Endodermal cell (in vitro differentiated cells): ENCODE measurements at regions not wholly inside any gene's neighbourhood (a gene's known extent, or its start where the extent isn't known, plus 50 kb on each side); places are given as distances from the start of the nearest gene placed in this dataset.

Source experiments
- DNase-seq: peaks from one replicate; pipeline ENCODE4 v3.0.0-alpha.2; 2017
- H3K27ac ChIP-seq: 2 replicates; pipeline ENCODE4 v1.5.1; 2013; ENCODE audit warnings: mild to moderate bottlenecking, low read depth, low read length, moderate library complexity
- H3K27me3 ChIP-seq: 2 replicates; pipeline ENCODE4 v1.6.1; 2013; ENCODE audit warnings: mild to moderate bottlenecking, low read length, moderate library complexity; ENCODE audit not compliant: insufficient read depth, control insufficient read depth, poor library complexity, severe bottlenecking
- H3K36me3 ChIP-seq: 2 replicates; pipeline ENCODE4 v1.7.0; 2013; ENCODE audit warnings: mild to moderate bottlenecking, low read length, moderate library complexity; ENCODE audit not compliant: control insufficient read depth, insufficient read depth
- H3K4me1 ChIP-seq: one replicate; pipeline ENCODE4 v1.7.0; 2013; ENCODE audit warnings: low read length; ENCODE audit not compliant: control insufficient read depth, insufficient read depth
- H3K4me3 ChIP-seq: 2 replicates; pipeline ENCODE4 v1.5.1; 2013; ENCODE audit warnings: mild to moderate bottlenecking, low read length, moderate library complexity
- H3K9ac ChIP-seq: 2 replicates; pipeline ENCODE4 v1.6.1; 2013; ENCODE audit warnings: mild to moderate bottlenecking, low read length, moderate library complexity; ENCODE audit not compliant: poor library complexity, severe bottlenecking; ENCODE audit errors: extremely low read depth
- H3K9me3 ChIP-seq: 2 replicates; pipeline ENCODE4 v1.6.1; 2013; ENCODE audit warnings: mild to moderate bottlenecking, low read length, moderate library complexity; ENCODE audit not compliant: control insufficient read depth
- H3K27ac Mint-ChIP-seq: 2 replicates; pipeline ENCODE4 v1.8.0; 2020; ENCODE audit warnings: mixed read lengths
- H3K27me3 Mint-ChIP-seq: 2 replicates; pipeline ENCODE4 v1.8.0; 2021; ENCODE audit warnings: mild to moderate bottlenecking, mixed read lengths; ENCODE audit not compliant: insufficient read depth
- H3K36me3 Mint-ChIP-seq: 2 replicates; pipeline ENCODE4 v1.8.0; 2020; ENCODE audit warnings: low read depth, mixed read lengths
- H3K4me1 Mint-ChIP-seq: 2 replicates; pipeline ENCODE4 v1.8.0; 2020; ENCODE audit warnings: mixed read lengths
- H3K4me3 Mint-ChIP-seq: 2 replicates; pipeline ENCODE4 v1.8.0; 2020; ENCODE audit warnings: mild to moderate bottlenecking, moderate library complexity, mixed read lengths
- H3K9me3 Mint-ChIP-seq: 2 replicates; pipeline ENCODE4 v1.8.0; 2020; ENCODE audit warnings: mild to moderate bottlenecking, mixed read lengths
- WGBS, 2 experiments: methylation state at CpG; one replicate each; pipeline versions ENCODE4 v1.1.5 to v1.1.7; 2013; ENCODE audit warnings: missing lambda C conversion rate in 2 of 2, mixed read lengths in 1 of 2; ENCODE audit not compliant: insufficient coverage in 1 of 2, insufficient read length in 1 of 2; 5-methylcytosine and 5-hydroxymethylcytosine counted together
- TF ChIP-seq, protein P1 (sequence below): fragments of 200-600 bp; sonication (generic); conservative IDR thresholded peaks from 2 replicates; pipeline ENCODE4 v1.5.0; 2021; ENCODE audit warnings: antibody characterized with exemption, mild to moderate bottlenecking

DNA sequence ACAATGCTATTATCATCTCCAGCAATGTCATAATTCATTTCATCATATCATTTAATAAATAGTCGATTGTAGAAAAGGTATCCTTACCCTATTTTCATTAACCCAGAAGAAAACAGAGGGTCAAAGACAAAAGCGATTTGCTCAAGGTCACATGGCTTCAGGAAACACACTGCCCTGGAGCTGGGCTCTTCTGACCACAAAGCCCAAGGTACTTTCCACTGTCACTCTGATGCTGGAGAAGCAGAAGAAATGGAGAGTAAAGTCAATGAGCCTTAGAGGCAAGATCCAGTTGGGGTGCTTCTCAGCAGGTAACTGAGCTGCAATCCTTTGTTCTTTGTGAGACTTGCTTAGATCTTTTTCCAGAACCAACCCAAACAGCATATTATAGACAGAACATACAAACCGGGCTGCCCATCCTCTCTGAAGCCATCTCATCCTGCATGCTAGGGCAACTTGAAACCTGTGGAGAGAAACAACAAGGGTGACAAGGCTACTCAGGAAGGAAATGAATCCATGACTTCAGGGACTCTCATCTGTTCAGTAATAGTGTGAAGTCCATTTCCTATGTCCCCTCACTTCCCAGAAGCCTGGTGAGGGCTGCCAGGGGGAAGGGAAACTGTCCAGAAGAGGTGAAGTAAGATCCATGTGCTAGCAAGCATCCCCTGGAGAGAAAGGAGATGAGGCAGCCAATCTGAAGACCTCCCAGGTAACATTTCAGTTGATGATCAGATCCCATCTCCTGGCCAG lies 148.6 kb upstream of the SVIL start:
- Mint-ChIP-seq H3K27me3 (no peaks in the 10 kb centered on the region), H3K36me3 (no peaks in the 10 kb centered on the region), H3K9me3 (no peaks in the 10 kb centered on the region), H3K27ac (no peak overlapping the region), H3K4me1 (peaks cover 2% of the 10 kb centered on the region), H3K4me3 (no peak overlapping the region)
- Histone ChIP-seq H3K9me3 (peaks cover 8% of the 10 kb centered on the region), H3K36me3 (no peaks in the 10 kb centered on the region), H3K27ac (no peak overlapping the region), H3K27me3 (no peaks in the 10 kb centered on the region), H3K4me1 (no peaks in the 10 kb centered on the region), H3K4me3 (no peak overlapping the region), H3K9ac (no peak overlapping the region)
- TF ChIP-seq, protein P1, sequence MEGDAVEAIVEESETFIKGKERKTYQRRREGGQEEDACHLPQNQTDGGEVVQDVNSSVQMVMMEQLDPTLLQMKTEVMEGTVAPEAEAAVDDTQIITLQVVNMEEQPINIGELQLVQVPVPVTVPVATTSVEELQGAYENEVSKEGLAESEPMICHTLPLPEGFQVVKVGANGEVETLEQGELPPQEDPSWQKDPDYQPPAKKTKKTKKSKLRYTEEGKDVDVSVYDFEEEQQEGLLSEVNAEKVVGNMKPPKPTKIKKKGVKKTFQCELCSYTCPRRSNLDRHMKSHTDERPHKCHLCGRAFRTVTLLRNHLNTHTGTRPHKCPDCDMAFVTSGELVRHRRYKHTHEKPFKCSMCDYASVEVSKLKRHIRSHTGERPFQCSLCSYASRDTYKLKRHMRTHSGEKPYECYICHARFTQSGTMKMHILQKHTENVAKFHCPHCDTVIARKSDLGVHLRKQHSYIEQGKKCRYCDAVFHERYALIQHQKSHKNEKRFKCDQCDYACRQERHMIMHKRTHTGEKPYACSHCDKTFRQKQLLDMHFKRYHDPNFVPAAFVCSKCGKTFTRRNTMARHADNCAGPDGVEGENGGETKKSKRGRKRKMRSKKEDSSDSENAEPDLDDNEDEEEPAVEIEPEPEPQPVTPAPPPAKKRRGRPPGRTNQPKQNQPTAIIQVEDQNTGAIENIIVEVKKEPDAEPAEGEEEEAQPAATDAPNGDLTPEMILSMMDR: no peak
- DNase-seq: no peak
- 92 to 100% methylated on average over 1 to 3 of the region's 3 CpGs for WGBS, 2 experiments

DNA sequence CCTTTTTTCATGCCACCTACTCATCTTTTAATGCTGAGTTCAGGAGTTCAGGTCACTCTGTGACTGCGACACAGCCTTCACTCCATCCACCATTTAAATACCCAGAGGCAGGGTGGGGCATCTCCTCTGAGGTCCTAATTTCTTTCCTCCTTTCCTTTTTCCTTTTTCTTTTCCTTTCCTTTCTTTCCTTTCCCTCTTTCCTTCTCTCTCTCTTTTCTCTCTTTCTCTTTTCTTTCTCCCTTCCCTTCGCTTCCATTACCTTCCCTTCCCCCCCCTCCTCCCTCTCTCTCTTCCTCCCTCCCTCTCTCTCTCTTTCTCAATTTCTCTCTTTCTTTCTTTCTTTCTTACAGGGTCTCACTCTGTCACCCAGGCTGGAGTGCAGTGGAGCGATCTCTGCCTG lies 145.9 kb upstream of the SVIL start:
- Histone ChIP-seq H3K9ac (no peak overlapping the region), H3K4me1 (no peaks in the 10 kb centered on the region), H3K27me3 (no peaks in the 10 kb centered on the region), H3K9me3 (no peaks in the 10 kb centered on the region), H3K4me3 (no peak overlapping the region), H3K36me3 (no peaks in the 10 kb centered on the region), H3K27ac (no peak overlapping the region)
- no peak for DNase-seq
- Mint-ChIP-seq H3K27ac (no peak overlapping the region), H3K4me3 (no peak overlapping the region), H3K9me3 (no peaks in the 10 kb centered on the region), H3K27me3 (no peaks in the 10 kb centered on the region), H3K4me1 (peaks cover 2% of the 10 kb centered on the region), H3K36me3 (no peaks in the 10 kb centered on the region)
- TF ChIP-seq, protein P1: no peak
- WGBS, 2 experiments: 77 to 80% methylated on average over 3 of the region's 3 CpGs

DNA sequence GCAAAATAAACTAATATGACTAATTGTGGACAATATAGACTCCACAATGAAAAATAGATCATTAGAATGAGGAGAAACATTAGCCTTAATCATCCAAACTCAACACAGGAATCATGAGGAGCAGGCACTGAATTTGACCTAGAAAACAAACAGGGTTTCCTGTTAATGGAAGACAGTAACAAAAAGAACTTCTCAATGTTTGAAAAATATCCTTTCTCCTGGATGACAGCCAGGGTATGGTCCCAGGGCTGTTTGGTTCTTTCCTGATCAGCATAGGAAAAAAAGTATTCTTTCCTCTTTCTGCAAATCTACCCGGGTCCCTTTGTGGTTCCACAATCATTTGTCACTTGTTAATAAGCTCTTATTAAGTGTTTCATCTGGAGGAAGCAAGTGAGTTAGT lies 145.3 kb upstream of the SVIL start:
- H3K27me3 Mint-ChIP-seq: no peaks in the 10 kb centered on the region
- no peaks in the 10 kb centered on the region for H3K36me3 Mint-ChIP-seq
- peaks cover 2% of the 10 kb centered on the region for H3K4me1 Mint-ChIP-seq
- no peak overlapping the region for H3K27ac Mint-ChIP-seq
- DNase-seq: no peak
- no peaks in the 10 kb centered on the region for H3K9me3 Mint-ChIP-seq
- no peaks in the 10 kb centered on the region for H3K27me3 ChIP-seq
- WGBS, 2 experiments: 80% methylated on average over 1 of the region's 1 CpG; no CpG with 5 or more reads in 1 of the 2 experiments
- no peaks in the 10 kb centered on the region for H3K4me1 ChIP-seq
- no peak overlapping the region for H3K27ac ChIP-seq
- TF ChIP-seq, protein P1: no peak
- H3K4me3 ChIP-seq: no peak overlapping the region
- H3K9ac ChIP-seq: no peak overlapping the region
- no peak overlapping the region for H3K4me3 Mint-ChIP-seq
- H3K36me3 ChIP-seq: no peaks in the 10 kb centered on the region
- H3K9me3 ChIP-seq: no peaks in the 10 kb centered on the region
